H1 (cell line): ENCODE measurements at regions not wholly inside any gene's neighbourhood (a gene's known extent, or its start where the extent isn't known, plus 50 kb on each side); places are given as distances from the start of the nearest gene placed in this dataset.

Source experiments
- CTCF ChIA-PET: fragments of 300-600 bp; sonication (Branson Sonifier 250); formaldehyde crosslinking; loops from one replicate; lab custom pipeline; 2021; ENCODE audit not compliant: partially characterized antibody; lab: Charles Lee
- POLR2A ChIA-PET: fragments of 300-600 bp; sonication (Branson Sonifier 250); formaldehyde crosslinking; loops from one replicate; lab custom pipeline; 2021; ENCODE audit warnings: inconsistent platforms; ENCODE audit not compliant: partially characterized antibody; lab: Charles Lee
- DNase-seq, 2 experiments: peaks; one replicate each; pipeline versions ENCODE4 v3.0.0 to v3.0.0-alpha.2; 2010 to 2022; ENCODE audit warnings: low spot score in 2 of 2, low read depth in 1 of 2, mixed read lengths in 1 of 2
- FAIRE-seq: peaks from 2 replicates; lab custom pipeline; 2011; peaks lifted over from hg19 to GRCh38; lab: Jason Lieb, UNC
- H2AFZ ChIP-seq: 2 replicates; pipeline ENCODE4 v1.8.1; 2012; ENCODE audit warnings: low read length, inconsistent platforms
- H2AK5ac ChIP-seq: 2 replicates; pipeline ENCODE4 v1.6.1; 2013; ENCODE audit warnings: low read depth, low read length
- H2BK120ac ChIP-seq: replicated peaks from 2 replicates; pipeline ENCODE3; 2013; ENCODE audit warnings: low read depth, low read length, inconsistent platforms
- H2BK12ac ChIP-seq: 2 replicates; pipeline ENCODE4 v1.6.1; 2013; ENCODE audit warnings: low read depth, low read length
- H2BK15ac ChIP-seq: 2 replicates; pipeline ENCODE4 v1.6.1; 2013; ENCODE audit warnings: low read length
- H2BK20ac ChIP-seq: 2 replicates; pipeline ENCODE4 v1.6.1; 2013; ENCODE audit warnings: low read length
- H2BK5ac ChIP-seq: 2 replicates; pipeline ENCODE4 v1.6.1; 2013; ENCODE audit warnings: low read depth, low read length
- H3K14ac ChIP-seq: 2 replicates; pipeline ENCODE4 v1.6.1; 2013; ENCODE audit warnings: inconsistent platforms; ENCODE audit not compliant: insufficient read length
- H3K18ac ChIP-seq: 2 replicates; pipeline ENCODE4 v1.6.1; 2013; ENCODE audit warnings: low read length; ENCODE audit errors: extremely low read depth
- H3K23ac ChIP-seq: 2 replicates; pipeline ENCODE4 v1.6.1; 2013; ENCODE audit warnings: inconsistent platforms; ENCODE audit not compliant: insufficient read length
- H3K23me2 ChIP-seq: 2 replicates; pipeline ENCODE4 v1.6.1; 2013; ENCODE audit warnings: low read depth, low read length
- H3K27ac ChIP-seq: 2 replicates; pipeline ENCODE4 v1.6.1; 2011; ENCODE audit warnings: low read depth, low read length, inconsistent platforms
- H3K27me3 ChIP-seq, 4 experiments: replicated peaks in 1 of 4; 1 replicate in 1 of 4; 2 replicates in 3 of 4; pipeline versions ENCODE4 v1.6.1 to v1.8.1; 2011 to 2013; ENCODE audit warnings: low read length in 3 of 4, mild to moderate bottlenecking in 3 of 4, inconsistent platforms in 2 of 4, mixed read lengths in 2 of 4, moderate library complexity in 1 of 4; ENCODE audit not compliant: control insufficient read depth in 3 of 4, insufficient read depth in 3 of 4; ENCODE audit errors: extremely low read depth in 1 of 4
- H3K36me3 ChIP-seq, 4 experiments: 2 replicates each; pipeline versions ENCODE4 v1.6.1 to v1.8.1; 2011 to 2013; ENCODE audit warnings: mild to moderate bottlenecking in 4 of 4, low read length in 3 of 4, moderate library complexity in 2 of 4, control low read depth in 1 of 4, inconsistent platforms in 1 of 4; ENCODE audit not compliant: insufficient read depth in 4 of 4, control insufficient read depth in 2 of 4
- H3K4ac ChIP-seq: replicated peaks from 2 replicates; pipeline ENCODE3; 2013; ENCODE audit warnings: low read length, low read depth, mixed read lengths, inconsistent platforms; ENCODE audit not compliant: insufficient read length
- H3K4me1 ChIP-seq, 4 experiments: replicated peaks in 1 of 4; 1 replicate in 1 of 4; 2 replicates in 3 of 4; pipeline versions ENCODE4 v1.6.1 to v1.8.1; 2011 to 2013; ENCODE audit warnings: low read length in 3 of 4, inconsistent platforms in 2 of 4, mixed read lengths in 1 of 4; ENCODE audit not compliant: insufficient read depth in 4 of 4, control insufficient read depth in 3 of 4
- H3K4me2 ChIP-seq, 2 experiments: 2 replicates each; pipeline versions ENCODE4 v1.6.1 to v1.8.1; 2011 to 2013; ENCODE audit warnings: low read depth in 2 of 2, low read length in 2 of 2, control low read depth in 1 of 2, inconsistent platforms in 1 of 2, mild to moderate bottlenecking in 1 of 2; ENCODE audit not compliant: insufficient read depth in 1 of 2
- H3K4me3 ChIP-seq, 4 experiments: fragments of 200-600, 300-600 bp in 1 of 4; sonication (generic), shearing (Covaris generic), sonication (Bioruptor Twin) in 1 of 4; 2 replicates each; pipeline versions ENCODE4 v1.5.1 to v1.8.1; 2011 to 2016; ENCODE audit warnings: low read length in 4 of 4, low read depth in 3 of 4, control low read depth in 2 of 4, inconsistent platforms in 2 of 4, mild to moderate bottlenecking in 2 of 4, mixed read lengths in 1 of 4, moderate library complexity in 1 of 4; ENCODE audit not compliant: insufficient read depth in 2 of 4; ENCODE audit errors: extremely low read depth in 1 of 4
- H3K56ac ChIP-seq: replicated peaks from 2 replicates; pipeline ENCODE3; 2013; ENCODE audit warnings: low read depth, mild to moderate bottlenecking, mixed read lengths, low read length, inconsistent platforms; ENCODE audit not compliant: insufficient read length
- H3K79me1 ChIP-seq: 2 replicates; pipeline ENCODE4 v1.6.1; 2013; ENCODE audit warnings: low read depth, low read length, control low read depth
- H3K79me2 ChIP-seq, 2 experiments: 2 replicates each; pipeline versions ENCODE4 v1.6.1 to v1.8.1; 2012 to 2013; ENCODE audit warnings: low read length in 2 of 2, mild to moderate bottlenecking in 2 of 2, inconsistent platforms in 1 of 2; ENCODE audit not compliant: insufficient read depth in 2 of 2, control insufficient read depth in 1 of 2
- H3K9ac ChIP-seq, 4 experiments: replicated peaks in 1 of 4; 1 replicate in 1 of 4; 2 replicates in 3 of 4; pipeline versions ENCODE4 v1.6.1 to v1.8.1; 2011 to 2013; ENCODE audit warnings: low read depth in 3 of 4, low read length in 3 of 4, control low read depth in 2 of 4, mild to moderate bottlenecking in 2 of 4, moderate library complexity in 2 of 4, inconsistent platforms in 1 of 4; ENCODE audit errors: extremely low read depth in 1 of 4
- H3K9me3 ChIP-seq, 2 experiments: 2 replicates each; pipeline versions ENCODE4 v1.6.1 to v1.8.1; 2012 to 2013; ENCODE audit warnings: mild to moderate bottlenecking in 2 of 2, moderate library complexity in 2 of 2, control low read depth in 1 of 2, inconsistent platforms in 1 of 2, low read depth in 1 of 2, low read length in 1 of 2, mixed read lengths in 1 of 2; ENCODE audit not compliant: insufficient read depth in 2 of 2
- H4K20me1 ChIP-seq, 2 experiments: replicated peaks in 1 of 2; 2 replicates each; pipeline versions ENCODE3 to v1.8.1; 2011 to 2013; ENCODE audit warnings: inconsistent platforms in 2 of 2, low read length in 2 of 2, mild to moderate bottlenecking in 1 of 2; ENCODE audit not compliant: insufficient read depth in 2 of 2, control insufficient read depth in 1 of 2
- H4K5ac ChIP-seq: 2 replicates; pipeline ENCODE4 v1.6.1; 2013; ENCODE audit warnings: low read length, low read depth, mixed read lengths, inconsistent platforms; ENCODE audit not compliant: insufficient read length
- H4K8ac ChIP-seq: 2 replicates; pipeline ENCODE4 v1.8.0; 2013; ENCODE audit warnings: mild to moderate bottlenecking, moderate library complexity, low read length, inconsistent platforms; ENCODE audit not compliant: insufficient read depth; ENCODE audit errors: extremely low read depth
- H4K91ac ChIP-seq: replicated peaks from 2 replicates; pipeline ENCODE3; 2013; ENCODE audit warnings: low read length, mixed read lengths, inconsistent platforms; ENCODE audit not compliant: insufficient read length
- ASH2L ChIP-seq: fragments of 200-600, 300-600 bp; sonication (generic); IDR thresholded peaks from one replicate; pipeline ENCODE4 v1.7.1; 2017; ENCODE audit warnings: low read length
- ATF2 ChIP-seq: IDR thresholded peaks from 2 replicates; pipeline ENCODE4 v1.6.1; 2012; ENCODE audit warnings: low read length, inconsistent platforms
- ATF3 ChIP-seq: IDR thresholded peaks from 2 replicates; pipeline ENCODE4 v1.6.1; 2011; ENCODE audit warnings: low read depth, mild to moderate bottlenecking, low read length; ENCODE audit not compliant: insufficient read depth
- E2F6 ChIP-seq: IDR thresholded peaks from 2 replicates; pipeline ENCODE4 v1.6.1; 2012; ENCODE audit warnings: inconsistent platforms
- JUND ChIP-seq: IDR thresholded peaks from 2 replicates; pipeline ENCODE4 v1.6.1; 2011; ENCODE audit warnings: mild to moderate bottlenecking, improper control_type of control experiment, low read length
- MAX ChIP-seq: IDR thresholded peaks from 2 replicates; pipeline ENCODE4 v1.6.1; 2012; ENCODE audit warnings: inconsistent platforms
- NRF1 ChIP-seq: IDR thresholded peaks from 2 replicates; pipeline ENCODE4 v1.6.1; 2011; ENCODE audit warnings: mild to moderate bottlenecking, low read depth, low read length, improper control_type of control experiment
- RXRA ChIP-seq: IDR thresholded peaks from 2 replicates; pipeline ENCODE4 v1.6.1; 2011; ENCODE audit warnings: low read depth, mild to moderate bottlenecking, low read length, moderate library complexity; ENCODE audit not compliant: insufficient read depth
- SUZ12 ChIP-seq: fragments of 200-600 bp; sonication (generic); IDR thresholded peaks from 2 replicates; pipeline ENCODE4 v1.6.1; 2012; ENCODE audit warnings: mild to moderate bottlenecking, inconsistent platforms, low read length, moderate library complexity, mixed read lengths
- TAF1 ChIP-seq: IDR thresholded peaks from 2 replicates; pipeline ENCODE4 v1.6.1; 2011; ENCODE audit warnings: mild to moderate bottlenecking, low read depth, low read length
- USF2 ChIP-seq: IDR thresholded peaks from 2 replicates; pipeline ENCODE4 v1.6.1; 2011; ENCODE audit warnings: low read length, improper control_type of control experiment
- WGBS, 2 experiments: shearing (Covaris generic) in 1 of 2; methylation state at CpG; one replicate each; pipeline versions ENCODE4 v1.1.6 to v1.1.7; 2013 to 2015; ENCODE audit warnings: low lambda C conversion rate in 2 of 2, mixed read lengths in 2 of 2, inconsistent platforms in 1 of 2, low coverage in 1 of 2, missing lambda C conversion rate in 1 of 2; ENCODE audit not compliant: insufficient replicate concordance in 2 of 2, insufficient coverage in 1 of 2, insufficient read length in 1 of 2; ENCODE audit errors: extremely low coverage in 1 of 2, missing lambda C conversion rate in 1 of 2; 5-methylcytosine and 5-hydroxymethylcytosine counted together

- ChIA-PET POLR2A (no interaction called here), CTCF (no interaction called here)
- no peaks in the 10 kb centered on the region for H4K20me1 ChIP-seq
- no peaks in the 10 kb centered on the region for H3K23me2 ChIP-seq
- H3K56ac ChIP-seq = no peak overlapping the region
- no peak overlapping the region for H3K4me2 ChIP-seq
- FAIRE-seq = no peak
- H3K4me1 ChIP-seq = no peaks in the 10 kb centered on the region
- H3K23ac ChIP-seq = no peak overlapping the region
- H2BK120ac ChIP-seq = no peak overlapping the region
- no peak overlapping the region for H3K14ac ChIP-seq
- peaks cover 32 to 87% of the 10 kb centered on the region in 2 experiments for H3K9me3 ChIP-seq
- H2BK15ac ChIP-seq = no peak overlapping the region
- no peak overlapping the region for H2AK5ac ChIP-seq
- DNase-seq = no peak
- H3K18ac ChIP-seq = no peak overlapping the region
- H3K9ac ChIP-seq = no peak overlapping the region
- no peak overlapping the region for H4K8ac ChIP-seq
- no peak overlapping the region for H2BK5ac ChIP-seq
- WGBS, 2 experiments = 73% methylated on average over 1 of the region's 3 CpGs; no CpG with 5 or more reads in 1 of the 2 experiments
- no peak overlapping the region for H4K91ac ChIP-seq
- H3K27me3 ChIP-seq = no peaks in the 10 kb centered on the region
- H2BK12ac ChIP-seq = no peak overlapping the region
- no peaks in the 10 kb centered on the region for H3K79me2 ChIP-seq
- H2BK20ac ChIP-seq = no peak overlapping the region
- no peak overlapping the region for H2AFZ ChIP-seq
- H3K4ac ChIP-seq = no peak overlapping the region
- no peak for TF ChIP-seq RXRA
- no peak for TF ChIP-seq ASH2L
- TF ChIP-seq ATF2 = no peak
- TF ChIP-seq ATF3 = no peak
- TF ChIP-seq JUND = no peak
- no peak for TF ChIP-seq TAF1
- no peak for TF ChIP-seq SUZ12
- TF ChIP-seq MAX = no peak
- TF ChIP-seq USF2 = no peak
- no peak for TF ChIP-seq E2F6
- TF ChIP-seq NRF1 = no peak
- H3K4me3 ChIP-seq = no peak overlapping the region
- H3K27ac ChIP-seq = no peak overlapping the region
- no peaks in the 10 kb centered on the region for H3K36me3 ChIP-seq
- no peak overlapping the region for H4K5ac ChIP-seq
- no peaks in the 10 kb centered on the region for H3K79me1 ChIP-seq
These were observed 159.5 kb downstream of the OR4M2 start for GRCh38 chr15:22239806-22240180.
